HEK293 (cell line): ENCODE measurements at regions not wholly inside any gene's neighbourhood (a gene's known extent, or its start where the extent isn't known, plus 50 kb on each side); places are given as distances from the start of the nearest gene placed in this dataset.

ENCODE experiments used
- CTCF ChIA-PET: fragments of 350-600 bp; formaldehyde crosslinking; extraction: SDS; loops from one replicate; lab custom pipeline; 2021; ENCODE audit warnings: antibody characterized with exemption; lab: Yijun Ruan, JAX
- POLR2A ChIA-PET: fragments of 300-600 bp; formaldehyde crosslinking; extraction: SDS; loops from one replicate; lab custom pipeline; 2020; ENCODE audit warnings: antibody characterized with exemption, inconsistent platforms; lab: Yijun Ruan, JAX
- H3K27ac ChIP-seq: fragments of 200-500 bp; sonication (Bioruptor generic); 2 replicates; pipeline ENCODE4 v1.5.1; 2014; ENCODE audit warnings: low read depth, low read length, control low read depth, inconsistent platforms; ENCODE audit errors: extremely low read depth
- H3K36me3 ChIP-seq, 2 experiments: fragments of 200-500 bp in 1 of 2; sonication (Bioruptor generic) in 1 of 2; 1 replicate in 1 of 2; 2 replicates in 1 of 2; pipeline ENCODE4 v1.5.1; 2014 to 2017; ENCODE audit warnings: inconsistent platforms in 2 of 2, low read length in 2 of 2; ENCODE audit not compliant: control insufficient read depth in 2 of 2, insufficient read depth in 1 of 2
- H3K4me1 ChIP-seq: fragments of 200-500 bp; sonication (Bioruptor generic); 2 replicates; pipeline ENCODE4 v1.5.1; 2014; ENCODE audit warnings: mild to moderate bottlenecking, low read length, inconsistent platforms; ENCODE audit not compliant: control insufficient read depth, insufficient read depth
- H3K4me3 ChIP-seq: 2 replicates; pipeline ENCODE4 v1.5.1; 2011; ENCODE audit warnings: low read depth, mild to moderate bottlenecking, control low read depth, low read length, moderate library complexity
- H3K9me3 ChIP-seq: fragments of 200-500 bp; sonication (Bioruptor generic); 2 replicates; pipeline ENCODE4 v1.5.1; 2014; ENCODE audit warnings: low read depth, low read length, inconsistent platforms; ENCODE audit not compliant: control insufficient read depth, insufficient read depth
- FEZF1 ChIP-seq: fragments of 450-650 bp; formaldehyde crosslinking; IDR thresholded peaks from 2 replicates; pipeline ENCODE4 v1.5.1; 2016; ENCODE audit warnings: missing biosample characterization, missing genetic modification characterization
- IKZF3 ChIP-seq: fragments of 450-650 bp; IDR thresholded peaks from 2 replicates; pipeline ENCODE4 v1.5.0; 2018; ENCODE audit warnings: missing biosample characterization, mild to moderate bottlenecking, missing genetic modification characterization, moderate library complexity
- MEIS1 ChIP-seq: sonication (generic); formaldehyde crosslinking; IDR thresholded peaks from 2 replicates; pipeline ENCODE4 v1.8.1; 2022; ENCODE audit warnings: missing genetic modification reagents, mild to moderate bottlenecking, borderline replicate concordance
- REPIN1 ChIP-seq: fragments of 450-650 bp; formaldehyde crosslinking; IDR thresholded peaks from 2 replicates; pipeline ENCODE4 v1.5.1; 2017; ENCODE audit warnings: missing biosample characterization, missing genetic modification characterization, low read depth
- SALL2 ChIP-seq: fragments of 450-650 bp; formaldehyde crosslinking; IDR thresholded peaks from 2 replicates; pipeline ENCODE4 v1.5.0; 2017; ENCODE audit warnings: missing biosample characterization, mild to moderate bottlenecking, missing genetic modification characterization, borderline replicate concordance
- SCRT2 ChIP-seq: fragments of 450-650 bp; formaldehyde crosslinking; IDR thresholded peaks from 2 replicates; pipeline ENCODE4 v1.5.1; 2016; ENCODE audit warnings: missing biosample characterization, missing genetic modification characterization
- TCF7L2 ChIP-seq: IDR thresholded peaks from 2 replicates; pipeline ENCODE4 v1.6.1; 2011; ENCODE audit warnings: low read depth, mild to moderate bottlenecking, inconsistent platforms, low read length, moderate library complexity, borderline replicate concordance
- ZFP41 ChIP-seq: fragments of 450-650 bp; formaldehyde crosslinking; IDR thresholded peaks from 2 replicates; pipeline ENCODE4 v1.5.1; 2016; ENCODE audit warnings: missing biosample characterization, missing genetic modification characterization, borderline replicate concordance
- ZNF184 ChIP-seq: fragments of 450-650 bp; IDR thresholded peaks from 2 replicates; pipeline ENCODE4 v1.5.1; 2018; ENCODE audit warnings: missing biosample characterization, mild to moderate bottlenecking, missing genetic modification characterization
- ZNF19 ChIP-seq: fragments of 450-650 bp; formaldehyde crosslinking; IDR thresholded peaks from 2 replicates; pipeline ENCODE4; 2016; ENCODE audit warnings: missing biosample characterization, missing genetic modification characterization, low read depth
- ZNF37A ChIP-seq: fragments of 450-650 bp; IDR thresholded peaks from 2 replicates; pipeline ENCODE4 v1.5.1; 2018; ENCODE audit warnings: missing biosample characterization, missing genetic modification characterization
- ZNF404 ChIP-seq: fragments of 450-650 bp; formaldehyde crosslinking; IDR thresholded peaks from 2 replicates; pipeline ENCODE4 v1.5.1; 2017; ENCODE audit warnings: missing biosample characterization, missing genetic modification characterization
- ZNF423 ChIP-seq: fragments of 450-650 bp; formaldehyde crosslinking; IDR thresholded peaks from 2 replicates; pipeline ENCODE4 v1.5.1; 2016; ENCODE audit warnings: missing biosample characterization, missing genetic modification characterization
- ZNF624 ChIP-seq: fragments of 450-650 bp; formaldehyde crosslinking; IDR thresholded peaks from 2 replicates; pipeline ENCODE4 v1.5.1; 2017; ENCODE audit warnings: missing biosample characterization, missing genetic modification characterization
- ZNF670 ChIP-seq: fragments of 450-650 bp; formaldehyde crosslinking; IDR thresholded peaks from 2 replicates; pipeline ENCODE4 v1.5.1; 2016; ENCODE audit warnings: missing biosample characterization, missing genetic modification characterization, low read depth
- ZNF791 ChIP-seq: fragments of 450-650 bp; formaldehyde crosslinking; IDR thresholded peaks from 2 replicates; pipeline ENCODE4 v1.5.1; 2016; ENCODE audit warnings: missing biosample characterization, missing genetic modification characterization
- TF ChIP-seq, protein P1 (sequence below): fragments of 450-650 bp; formaldehyde crosslinking; IDR thresholded peaks from 2 replicates; pipeline ENCODE4 v1.5.1; 2016; ENCODE audit warnings: missing biosample characterization, missing genetic modification characterization
- TF ChIP-seq, protein P2 (sequence below): fragments of 450-650 bp; formaldehyde crosslinking; optimal IDR thresholded peaks from 2 replicates; pipeline ENCODE3; 2016; ENCODE audit warnings: missing biosample characterization, mild to moderate bottlenecking, missing genetic modification characterization
- TF ChIP-seq, protein P3 (sequence below): fragments of 450-650 bp; formaldehyde crosslinking; IDR thresholded peaks from 2 replicates; pipeline ENCODE4 v1.5.1; 2016; ENCODE audit warnings: missing biosample characterization, missing genetic modification characterization
- TF ChIP-seq, protein P4 (sequence below): fragments of 450-650 bp; formaldehyde crosslinking; IDR thresholded peaks from 2 replicates; pipeline ENCODE4 v1.5.1; 2016; ENCODE audit warnings: missing biosample characterization, missing genetic modification characterization

GRCh38 chr5:175254155-175254554, 189.8 kb downstream of the DRD1 start:
- Histone ChIP-seq H3K27ac (no peak overlapping the region), H3K36me3 (no peaks in the 10 kb centered on the region), H3K4me1 (no peaks in the 10 kb centered on the region; the same call in 1 of the 2 replicates), H3K9me3 (no peaks in the 10 kb centered on the region), H3K4me3 (no peak overlapping the region)
- ChIA-PET POLR2A (no interaction called here), CTCF (no interaction called here)
- TF ChIP-seq IKZF3 (tag by site-specific recombination), result no peak
- no peak for TF ChIP-seq REPIN1 (tag by site-specific recombination)
- TF ChIP-seq SALL2, result no peak
- no peak for TF ChIP-seq FEZF1 (tag by site-specific recombination)
- no peak for TF ChIP-seq ZNF184 (tag by site-specific recombination)
- no peak for TF ChIP-seq SCRT2
- TF ChIP-seq ZFP41, result no peak
- no peak for TF ChIP-seq MEIS1 (CRISPR knock-in tag)
- no peak for TF ChIP-seq ZNF423 (tag by site-specific recombination)
- TF ChIP-seq, protein P1, sequence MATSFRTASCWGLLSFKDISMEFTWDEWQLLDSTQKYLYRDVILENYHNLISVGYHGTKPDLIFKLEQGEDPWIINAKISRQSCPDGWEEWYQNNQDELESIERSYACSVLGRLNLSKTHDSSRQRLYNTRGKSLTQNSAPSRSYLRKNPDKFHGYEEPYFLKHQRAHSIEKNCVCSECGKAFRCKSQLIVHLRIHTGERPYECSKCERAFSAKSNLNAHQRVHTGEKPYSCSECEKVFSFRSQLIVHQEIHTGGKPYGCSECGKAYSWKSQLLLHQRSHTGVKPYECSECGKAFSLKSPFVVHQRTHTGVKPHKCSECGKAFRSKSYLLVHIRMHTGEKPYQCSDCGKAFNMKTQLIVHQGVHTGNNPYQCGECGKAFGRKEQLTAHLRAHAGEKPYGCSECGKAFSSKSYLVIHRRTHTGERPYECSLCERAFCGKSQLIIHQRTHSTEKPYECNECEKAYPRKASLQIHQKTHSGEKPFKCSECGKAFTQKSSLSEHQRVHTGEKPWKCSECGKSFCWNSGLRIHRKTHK (tag by site-specific recombination), result no peak
- TF ChIP-seq, protein P2, sequence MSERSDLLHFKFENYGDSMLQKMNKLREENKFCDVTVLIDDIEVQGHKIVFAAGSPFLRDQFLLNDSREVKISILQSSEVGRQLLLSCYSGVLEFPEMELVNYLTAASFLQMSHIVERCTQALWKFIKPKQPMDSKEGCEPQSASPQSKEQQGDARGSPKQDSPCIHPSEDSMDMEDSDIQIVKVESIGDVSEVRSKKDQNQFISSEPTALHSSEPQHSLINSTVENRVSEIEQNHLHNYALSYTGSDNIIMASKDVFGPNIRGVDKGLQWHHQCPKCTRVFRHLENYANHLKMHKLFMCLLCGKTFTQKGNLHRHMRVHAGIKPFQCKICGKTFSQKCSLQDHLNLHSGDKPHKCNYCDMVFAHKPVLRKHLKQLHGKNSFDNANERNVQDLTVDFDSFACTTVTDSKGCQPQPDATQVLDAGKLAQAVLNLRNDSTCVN (tag by site-specific recombination), result no peak
- TF ChIP-seq ZNF670 (tag by site-specific recombination), result no peak
- no peak for TF ChIP-seq ZNF37A
- TF ChIP-seq ZNF404 (tag by site-specific recombination), result no peak
- TF ChIP-seq TCF7L2, result no peak
- TF ChIP-seq, protein P3, sequence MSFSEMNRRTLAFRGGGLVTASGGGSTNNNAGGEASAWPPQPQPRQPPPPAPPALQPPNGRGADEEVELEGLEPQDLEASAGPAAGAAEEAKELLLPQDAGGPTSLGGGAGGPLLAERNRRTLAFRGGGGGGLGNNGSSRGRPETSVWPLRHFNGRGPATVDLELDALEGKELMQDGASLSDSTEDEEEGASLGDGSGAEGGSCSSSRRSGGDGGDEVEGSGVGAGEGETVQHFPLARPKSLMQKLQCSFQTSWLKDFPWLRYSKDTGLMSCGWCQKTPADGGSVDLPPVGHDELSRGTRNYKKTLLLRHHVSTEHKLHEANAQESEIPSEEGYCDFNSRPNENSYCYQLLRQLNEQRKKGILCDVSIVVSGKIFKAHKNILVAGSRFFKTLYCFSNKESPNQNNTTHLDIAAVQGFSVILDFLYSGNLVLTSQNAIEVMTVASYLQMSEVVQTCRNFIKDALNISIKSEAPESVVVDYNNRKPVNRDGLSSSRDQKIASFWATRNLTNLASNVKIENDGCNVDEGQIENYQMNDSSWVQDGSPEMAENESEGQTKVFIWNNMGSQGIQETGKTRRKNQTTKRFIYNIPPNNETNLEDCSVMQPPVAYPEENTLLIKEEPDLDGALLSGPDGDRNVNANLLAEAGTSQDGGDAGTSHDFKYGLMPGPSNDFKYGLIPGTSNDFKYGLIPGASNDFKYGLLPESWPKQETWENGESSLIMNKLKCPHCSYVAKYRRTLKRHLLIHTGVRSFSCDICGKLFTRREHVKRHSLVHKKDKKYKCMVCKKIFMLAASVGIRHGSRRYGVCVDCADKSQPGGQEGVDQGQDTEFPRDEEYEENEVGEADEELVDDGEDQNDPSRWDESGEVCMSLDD (tag by site-specific recombination), result no peak
- no peak for TF ChIP-seq ZNF19
- no peak for TF ChIP-seq ZNF791 (tag by site-specific recombination)
- no peak for TF ChIP-seq ZNF624 (tag by site-specific recombination)

- no peaks in the 10 kb centered on the region; the same call in 1 of the 2 replicates for H3K4me1 ChIP-seq
- H3K4me3 ChIP-seq, result no peak overlapping the region
- H3K27ac ChIP-seq, result no peak overlapping the region
- TF ChIP-seq, protein P4, sequence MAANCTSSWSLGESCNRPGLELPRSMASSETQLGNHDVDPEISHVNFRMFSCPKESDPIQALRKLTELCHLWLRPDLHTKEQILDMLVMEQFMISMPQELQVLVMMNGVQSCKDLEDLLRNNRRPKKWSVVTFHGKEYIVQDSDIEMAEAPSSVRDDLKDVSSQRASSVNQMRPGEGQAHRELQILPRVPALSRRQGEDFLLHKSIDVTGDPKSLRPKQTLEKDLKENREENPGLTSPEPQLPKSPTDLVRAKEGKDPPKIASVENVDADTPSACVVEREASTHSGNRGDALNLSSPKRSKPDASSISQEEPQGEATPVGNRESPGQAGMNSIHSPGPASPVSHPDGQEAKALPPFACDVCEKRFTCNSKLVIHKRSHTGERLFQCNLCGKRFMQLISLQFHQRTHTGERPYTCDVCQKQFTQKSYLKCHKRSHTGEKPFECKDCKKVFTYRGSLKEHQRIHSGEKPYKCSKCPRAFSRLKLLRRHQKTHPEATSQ (tag by site-specific recombination), result no peak
- peak; percentile 35 for TF ChIP-seq SCRT2
- no peak for TF ChIP-seq REPIN1 (tag by site-specific recombination)
- H3K9me3 ChIP-seq, result no peaks in the 10 kb centered on the region
- CTCF ChIA-PET, result no interaction called here
- H3K36me3 ChIP-seq, result no peaks in the 10 kb centered on the region
- POLR2A ChIA-PET, result no interaction called here
Observed at GRCh38 chr5:175253597-175253996, 190.4 kb downstream of the DRD1 start.
